Epidermal melanocyte (primary cell): ENCODE measurements at regions not wholly inside any gene's neighbourhood (a gene's known extent, or its start where the extent isn't known, plus 50 kb on each side); places are given as distances from the start of the nearest gene placed in this dataset.

Source experiments
- DNase-seq: peaks from one replicate; pipeline ENCODE4 v3.0.0; 2011; ENCODE audit warnings: low spot score; ENCODE audit not compliant: insufficient read length

DNA sequence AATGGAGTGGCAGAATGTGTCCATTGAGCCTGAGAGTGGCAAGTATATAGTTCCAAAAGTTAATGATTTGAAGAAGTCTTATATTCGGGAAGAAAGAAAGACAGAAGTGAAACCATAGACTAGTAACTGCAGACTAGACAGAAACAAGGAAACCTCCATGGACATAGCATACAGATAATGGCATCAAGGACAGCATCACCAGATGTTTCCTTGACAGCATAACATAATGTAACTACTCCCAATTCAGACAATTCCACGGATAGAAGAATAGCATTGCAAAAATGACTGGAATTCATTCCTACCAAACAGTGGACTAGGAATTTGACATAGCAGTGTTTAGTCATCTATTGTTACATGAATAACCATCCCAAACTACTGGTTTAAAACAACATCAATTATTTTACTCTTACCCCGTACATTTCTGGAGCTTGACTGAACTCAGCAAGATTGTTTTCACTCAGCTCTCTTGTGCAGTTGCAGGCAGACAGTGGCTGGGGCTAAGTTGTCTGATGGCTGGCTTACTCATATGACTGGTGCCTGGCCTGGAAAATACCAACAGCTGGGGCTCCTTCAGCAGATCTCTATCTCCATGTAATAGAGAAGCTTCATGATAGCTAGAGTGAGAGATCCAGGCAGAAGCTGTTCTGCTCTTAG, 109.7 kb upstream of the GADL1 start:
- no peak for DNase-seq

- no peak for DNase-seq
Observed at GRCh38 chr3:31008994-31009393, 114.5 kb upstream of the GADL1 start.

GRCh38 chr3:31009881-31010280, 115.4 kb upstream of the GADL1 start:
- no peak for DNase-seq

- no peak for DNase-seq
Observed at GRCh38 chr3:31010491-31010890, 116.0 kb upstream of the GADL1 start.

DNA sequence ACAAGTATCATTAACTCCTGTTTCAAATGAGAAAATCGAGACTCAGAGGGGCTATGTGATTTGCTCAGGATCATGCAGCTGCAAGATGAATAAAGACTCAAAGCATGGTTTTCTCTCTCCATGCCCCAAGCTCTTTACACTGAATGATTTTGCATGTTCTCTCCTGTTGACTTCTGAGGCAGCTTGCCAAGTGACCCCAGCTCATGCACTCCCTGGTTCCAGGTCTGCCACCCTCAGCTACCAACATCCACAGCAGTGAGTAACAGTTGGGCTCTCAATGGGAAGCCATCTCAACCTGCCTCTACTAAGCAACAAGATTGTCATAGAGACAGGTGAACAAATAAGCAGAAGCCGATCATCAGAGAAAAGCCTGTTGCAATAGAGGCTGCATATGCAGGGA, 116.9 kb upstream of the GADL1 start:
- no peak for DNase-seq

- DNase-seq: no peak
Observed at GRCh38 chr3:31013090-31013489, 118.6 kb upstream of the GADL1 start.

GRCh38 chr3:31013843-31014242, 119.4 kb upstream of the GADL1 start:
- DNase-seq: no peak

GRCh38 chr3:31014317-31015040, 120.0 kb upstream of the GADL1 start:
- no peak for DNase-seq

DNA sequence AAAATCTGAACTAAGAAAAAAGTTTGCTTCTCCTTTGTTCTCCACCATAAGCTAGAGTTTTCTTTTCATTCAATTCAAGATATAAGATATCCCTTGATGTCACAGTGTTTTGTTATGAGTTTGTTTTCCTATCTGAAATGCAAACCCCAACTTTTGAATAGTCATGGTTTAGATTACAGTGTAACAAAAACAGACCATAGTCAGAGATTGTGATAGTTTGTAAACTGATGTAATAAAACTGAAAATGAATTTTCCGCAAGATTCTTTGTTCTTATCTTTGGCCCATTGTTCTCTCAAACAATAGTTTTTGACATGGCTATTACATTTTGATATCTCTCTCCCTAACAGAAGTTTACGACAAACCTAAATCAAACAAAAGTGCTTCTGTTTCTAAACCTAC, 121.7 kb upstream of the GADL1 start:
- DNase-seq: no peak

GRCh38 chr3:31022716-31023115, 128.3 kb upstream of the GADL1 start:
- no peak for DNase-seq

GRCh38 chr3:31025541-31025940, 131.1 kb upstream of the GADL1 start:
- no peak for DNase-seq

DNA sequence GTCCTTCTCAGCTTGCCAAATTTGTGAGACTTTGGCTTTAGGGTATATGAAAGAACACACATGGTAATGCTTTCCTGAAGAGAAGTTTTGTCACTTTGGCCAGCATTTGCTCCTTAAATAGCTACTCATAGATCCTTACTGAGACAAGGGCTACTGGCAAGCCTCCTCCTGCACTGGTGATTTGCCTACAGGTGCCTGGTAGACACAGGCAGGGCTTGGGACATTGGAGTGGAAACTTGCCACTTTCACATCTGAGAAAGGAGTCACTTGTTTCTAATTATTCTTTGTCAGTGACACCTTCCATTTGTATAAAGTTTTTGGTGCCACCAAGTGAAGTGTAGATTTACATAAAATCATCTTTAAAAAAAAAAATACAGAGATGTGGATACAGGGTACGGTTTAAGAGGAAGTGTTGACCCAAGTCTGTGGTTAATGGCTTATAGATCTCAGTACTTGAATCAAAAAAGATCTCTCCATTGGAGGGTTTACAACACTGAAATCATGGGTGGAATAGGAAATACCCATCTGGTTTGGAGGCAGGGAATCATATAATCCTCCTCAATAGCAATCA, 132.8 kb upstream of the GADL1 start:
- DNase-seq: no peak

- no peak for DNase-seq
Observed at GRCh38 chr3:31027914-31028313, 133.5 kb upstream of the GADL1 start.

GRCh38 chr3:31028766-31029165, 134.3 kb upstream of the GADL1 start:
- no peak for DNase-seq

- DNase-seq: no peak
Observed at GRCh38 chr3:31029706-31030105, 135.2 kb upstream of the GADL1 start.

DNA sequence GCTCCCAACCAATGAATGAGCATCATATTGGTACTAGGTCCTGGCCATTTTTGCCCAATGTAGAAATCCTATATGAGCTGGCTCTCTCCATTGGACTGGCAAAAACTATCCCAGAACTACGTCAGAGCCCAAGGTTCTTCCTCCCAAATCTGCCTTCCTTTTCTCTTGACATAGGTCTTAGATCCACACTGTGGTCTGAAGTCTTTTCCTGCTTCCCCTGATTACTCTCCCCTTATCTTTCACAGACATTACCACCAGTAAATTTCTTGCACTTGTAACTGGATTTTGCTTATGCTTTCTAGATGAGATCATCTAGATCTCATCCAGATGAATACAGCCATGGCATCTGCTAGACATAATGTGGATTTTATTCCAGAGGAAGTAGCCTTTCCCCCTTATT, 141.2 kb upstream of the GADL1 start:
- no peak for DNase-seq

DNA sequence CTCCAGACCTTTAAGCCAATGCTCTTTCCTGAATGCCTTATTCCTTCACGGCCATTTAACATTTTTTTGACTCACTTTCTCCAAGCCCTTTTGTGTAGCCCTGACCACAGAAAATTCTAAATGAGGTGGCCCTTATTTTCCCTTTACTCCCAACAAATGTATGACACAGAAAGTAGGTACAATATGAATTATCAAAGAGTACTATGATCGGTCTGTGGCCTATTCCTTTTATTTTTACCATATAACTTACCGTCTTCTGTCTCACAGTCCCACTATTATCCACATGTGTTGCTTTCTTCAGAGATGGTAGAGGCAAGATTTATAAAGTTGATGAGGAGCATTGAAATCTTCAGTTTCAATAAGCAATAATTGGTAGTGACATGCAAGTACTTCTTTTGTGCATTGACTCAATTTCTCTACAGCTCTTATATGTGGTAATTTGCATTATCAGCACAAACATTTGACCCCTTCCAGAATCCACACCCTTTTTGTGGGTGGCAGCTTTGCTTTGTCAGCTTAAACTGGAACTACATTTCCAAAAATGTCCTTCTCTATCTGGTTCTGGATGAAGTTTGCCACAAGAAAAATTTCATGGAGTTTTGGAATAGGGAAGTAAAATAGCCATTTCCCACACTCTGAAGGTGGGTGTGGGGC, 143.8 kb upstream of the GADL1 start:
- DNase-seq: no peak

GRCh38 chr3:31039145-31039544, 144.7 kb upstream of the GADL1 start:
- DNase-seq: no peak

- DNase-seq: no peak
Observed at GRCh38 chr3:31041161-31041978, 146.9 kb upstream of the GADL1 start.

DNA sequence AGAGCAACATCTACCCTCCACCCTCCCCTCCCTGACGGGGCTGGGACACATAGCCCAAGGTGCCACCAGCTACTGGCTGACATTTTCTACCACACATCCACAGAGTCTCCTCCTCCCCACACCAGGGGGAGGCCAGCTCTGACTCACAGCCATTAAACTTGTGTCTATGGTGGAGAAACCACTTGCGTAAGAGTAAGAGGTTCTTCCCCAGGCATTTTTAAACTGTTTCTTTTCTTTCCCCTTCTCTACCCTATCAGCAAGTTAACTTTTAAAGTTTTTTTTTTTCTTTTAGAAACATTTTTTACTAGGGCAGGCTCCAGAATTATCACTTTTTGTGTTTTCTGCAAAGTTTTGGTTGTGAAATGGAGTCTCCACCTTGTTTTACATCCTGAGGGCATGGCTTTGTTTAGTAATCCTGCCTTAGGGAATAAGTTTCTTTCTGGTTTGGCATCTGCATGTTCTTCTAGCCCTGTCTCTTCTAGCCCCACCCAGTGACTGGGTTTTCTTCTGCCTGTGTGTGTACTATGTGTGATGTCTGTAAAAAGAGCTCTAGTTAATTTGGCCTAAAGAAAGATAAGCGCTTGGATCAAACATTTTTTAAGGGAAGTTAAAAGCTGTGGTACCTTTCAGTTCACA, 148.8 kb upstream of the GADL1 start:
- no peak for DNase-seq

DNA sequence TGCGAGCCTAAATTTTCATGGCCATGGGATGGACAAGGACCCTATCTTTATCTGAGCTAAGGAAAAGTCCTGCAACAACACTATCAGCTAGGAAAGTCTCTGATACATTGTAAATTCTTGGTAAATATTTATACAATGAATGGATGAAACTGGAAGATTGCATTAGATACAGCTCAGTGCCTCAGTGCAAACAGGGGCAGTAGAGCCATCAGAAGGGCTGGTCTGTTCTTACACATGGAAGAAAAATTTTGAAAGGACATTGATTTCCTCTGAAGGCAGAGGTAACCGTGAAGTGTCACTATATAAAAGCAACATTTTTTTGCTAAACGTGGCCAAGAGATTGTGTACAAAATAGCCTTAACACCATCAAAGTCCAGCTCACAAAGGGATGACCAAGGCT, 153.2 kb upstream of the GADL1 start:
- no peak for DNase-seq
